ENCODE measurements at regions not wholly inside any gene's neighbourhood (a gene's known extent, or its start where the extent isn't known, plus 50 kb on each side); places are given as distances from the start of the nearest gene placed in this dataset.

- ATAC-seq (no peak), DNase-seq (ENCODE audit: low read depth, low spot score) (no peak)
- H4K20me1 ChIP-seq (ENCODE audit: insufficient read depth) = no peaks in the 10 kb centered on the region
- no TSS peak for BruUV-seq (replicated peaks)
- no peak for TF ChIP-seq JUND (IDR thresholded peaks at IDR 0.05)
- TF ChIP-seq POLR2A (IDR thresholded peaks at IDR 0.05; ENCODE audit: borderline replicate concordance, extremely low read depth, insufficient read depth, insufficient read length) = no peak
- TF ChIP-seq ATF3 (IDR thresholded peaks at IDR 0.05) = no peak
- no peak overlapping the region for H3K4me2 ChIP-seq (ENCODE audit: low read length)
- intact Hi-C loops (cut with micrococcal nuclease) = no loop called here
- no peaks in the 10 kb centered on the region for H3K36me3 ChIP-seq (ENCODE audit: control insufficient read depth in 1 of 2, insufficient read depth in 2 of 2, low read length in 2 of 2)
- H2AFZ ChIP-seq (ENCODE audit: low read depth, low read length, poor library complexity, severe bottlenecking) = no peak overlapping the region
- H3K9ac ChIP-seq (ENCODE audit: low read length) = no peak overlapping the region
- ChIA-PET RAD21 (ENCODE audit: low non-redundant PET in 1 of 2, low total read pairs in 2 of 2, uncharacterized antibody in 2 of 2, unreplicated experiment in 2 of 2) (no interaction called here), POLR2A (no interaction called here), CTCF (no interaction called here)
- H3K9me2 ChIP-seq (ENCODE audit: insufficient read depth) = no peaks in the 10 kb centered on the region
- no peaks in the 10 kb centered on the region for H3K79me2 ChIP-seq (ENCODE audit: insufficient read depth, low read length)
- H3K4me1 ChIP-seq (ENCODE audit: control insufficient read depth in 1 of 2, insufficient read depth in 2 of 2, low read length in 2 of 2) = no peaks in the 10 kb centered on the region
- peaks cover 38% of the 10 kb centered on the region for H3K27me3 ChIP-seq (ENCODE audit: insufficient read depth, low read length)
- H3K9me3 ChIP-seq (ENCODE audit: control insufficient read depth in 1 of 2, insufficient read depth in 1 of 2, low read depth in 1 of 2, low read length in 2 of 2) = no peaks in the 10 kb centered on the region
- H3K4me3 ChIP-seq (replicated peaks in 1 of 2; ENCODE audit: low read depth in 1 of 2, low read length in 2 of 2) = no peak overlapping the region
- no peak overlapping the region for H3K27ac ChIP-seq (ENCODE audit: low read depth, low read length)
Observed at GRCh38 chr16:5482256-5482655, 384.7 kb upstream of the EEF2KMT start.

GRCh38 chr16:5480431-5481195 lies 383.0 kb upstream of the EEF2KMT start:
- CTCF ChIA-PET = no interaction called here

More at GRCh38 chr16:5480431-5481195, 383.0 kb upstream of the EEF2KMT start:
- Histone ChIP-seq H3K4me1 (ENCODE audit: control insufficient read depth in 1 of 2, insufficient read depth in 2 of 2, low read length in 2 of 2) (no peaks in the 10 kb centered on the region), H3K36me3 (ENCODE audit: control insufficient read depth in 1 of 2, insufficient read depth in 2 of 2, low read length in 2 of 2) (no peaks in the 10 kb centered on the region), H3K27me3 (ENCODE audit: insufficient read depth, low read length) (peaks cover 38% of the 10 kb centered on the region), H3K4me2 (ENCODE audit: low read length) (no peak overlapping the region), H3K27ac (ENCODE audit: low read depth, low read length) (no peak overlapping the region), H4K20me1 (ENCODE audit: insufficient read depth) (no peaks in the 10 kb centered on the region), H3K79me2 (ENCODE audit: insufficient read depth, low read length) (no peaks in the 10 kb centered on the region), H3K9me3 (ENCODE audit: control insufficient read depth in 1 of 2, insufficient read depth in 1 of 2, low read depth in 1 of 2, low read length in 2 of 2) (no peaks in the 10 kb centered on the region), H3K4me3 (replicated peaks in 1 of 2; ENCODE audit: low read depth in 1 of 2, low read length in 2 of 2) (no peak overlapping the region), H3K9me2 (ENCODE audit: insufficient read depth) (no peaks in the 10 kb centered on the region), H2AFZ (ENCODE audit: low read depth, low read length, poor library complexity, severe bottlenecking) (no peak overlapping the region), H3K9ac (ENCODE audit: low read length) (no peak overlapping the region)
- ATAC-seq (no peak), DNase-seq (ENCODE audit: low read depth, low spot score) (no peak)
- TF ChIP-seq ZBTB33 (IDR thresholded peaks at IDR 0.05; ENCODE audit: extremely low read depth, insufficient replicate concordance, low read length) = no peak
- TF ChIP-seq ELF1 (IDR thresholded peaks at IDR 0.05; ENCODE audit: borderline replicate concordance, low read depth) = no peak
- TF ChIP-seq REST (IDR thresholded peaks at IDR 0.05; ENCODE audit: low read depth) = no peak
- no peak for TF ChIP-seq POLR2A (IDR thresholded peaks at IDR 0.05; ENCODE audit: borderline replicate concordance, extremely low read depth, insufficient read depth, insufficient read length)
- TF ChIP-seq EGR1 (IDR thresholded peaks at IDR 0.05; ENCODE audit: low read depth) = no peak
- ChIA-PET RAD21 (ENCODE audit: low non-redundant PET in 1 of 2, low total read pairs in 2 of 2, uncharacterized antibody in 2 of 2, unreplicated experiment in 2 of 2) (no interaction called here), POLR2A (no interaction called here)
- intact Hi-C loops (cut with micrococcal nuclease) = no loop called here
- no TSS peak for BruUV-seq (replicated peaks)
